BLaER1 (cell line): ENCODE measurements at regions not wholly inside any gene's neighbourhood (a gene's known extent, or its start where the extent isn't known, plus 50 kb on each side); places are given as distances from the start of the nearest gene placed in this dataset.
A peak's percentile ranks its signal among the peaks of the same experiment; 100 is the strongest.

Experiments
- H3K27ac ChIP-seq: shearing (Covaris generic); formaldehyde crosslinking; 2 replicates; pipeline ENCODE4 v1.8.1; 2022
- H3K27me3 ChIP-seq: shearing (Covaris generic); formaldehyde crosslinking; 2 replicates; pipeline ENCODE4 v1.8.1; 2022
- H3K36me3 ChIP-seq: shearing (Covaris generic); formaldehyde crosslinking; 2 replicates; pipeline ENCODE4 v1.8.1; 2022
- H3K4me1 ChIP-seq: shearing (Covaris generic); formaldehyde crosslinking; 2 replicates; pipeline ENCODE4 v1.8.1; 2022
- H3K4me2 ChIP-seq: shearing (Covaris generic); formaldehyde crosslinking; 2 replicates; pipeline ENCODE4 v1.8.1; 2022
- H3K4me3 ChIP-seq: shearing (Covaris generic); formaldehyde crosslinking; 2 replicates; pipeline ENCODE4 v1.8.1; 2022
- H3K9ac ChIP-seq: shearing (Covaris generic); formaldehyde crosslinking; 2 replicates; pipeline ENCODE4 v1.8.1; 2022
- H3K9me3 ChIP-seq: shearing (Covaris generic); formaldehyde crosslinking; 2 replicates; pipeline ENCODE4 v1.8.1; 2022
- H4K20me1 ChIP-seq: shearing (Covaris generic); formaldehyde crosslinking; 2 replicates; pipeline ENCODE4 v1.8.1; 2022
- Cebpa-rat ChIP-seq: shearing (Covaris generic); IDR thresholded peaks from 2 replicates; pipeline ENCODE4 v1.8.1; 2022

- Histone ChIP-seq H4K20me1 (no peaks in the 10 kb centered on the region), H3K4me1 (peaks cover 20% of the 10 kb centered on the region), H3K4me3 (no peak overlapping the region), H3K9ac (no peak overlapping the region), H3K36me3 (no peaks in the 10 kb centered on the region), H3K27ac (no peak overlapping the region), H3K9me3 (no peaks in the 10 kb centered on the region), H3K27me3 (no peaks in the 10 kb centered on the region), H3K4me2 (peak overlapping the region; percentile 50)
- no peak for TF ChIP-seq Cebpa-rat
Observed at GRCh38 chr18:52283927-52284326, 56.1 kb upstream of the DCC start.

DNA sequence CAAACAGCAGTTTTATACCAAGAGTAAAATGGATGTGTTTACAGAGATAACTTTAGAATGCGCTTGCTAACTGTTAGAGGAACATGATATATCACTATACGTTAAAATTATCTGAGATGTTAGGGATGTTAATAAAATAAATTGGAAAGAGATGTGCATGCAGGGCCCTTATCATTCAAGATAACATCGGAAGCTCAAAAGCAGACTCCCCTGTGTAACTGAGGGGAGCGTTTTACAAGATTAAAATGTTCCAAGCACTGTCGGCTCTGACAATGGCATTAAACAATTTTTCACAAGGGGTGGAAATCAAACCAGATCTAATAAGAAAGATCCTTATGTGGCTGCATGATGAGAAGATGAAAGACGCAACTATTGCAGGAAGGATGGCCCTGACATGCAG is 53.3 kb upstream of the DCC start:
- no peak overlapping the region for H3K4me3 ChIP-seq
- TF ChIP-seq Cebpa-rat = no peak
- no peaks in the 10 kb centered on the region for H4K20me1 ChIP-seq
- H3K9ac ChIP-seq = no peak overlapping the region
- no peaks in the 10 kb centered on the region for H3K9me3 ChIP-seq
- H3K27ac ChIP-seq = no peak overlapping the region
- no peak overlapping the region for H3K4me2 ChIP-seq
- H3K4me1 ChIP-seq = peaks cover 24% of the 10 kb centered on the region
- no peaks in the 10 kb centered on the region for H3K27me3 ChIP-seq
- H3K36me3 ChIP-seq = no peaks in the 10 kb centered on the region

DNA sequence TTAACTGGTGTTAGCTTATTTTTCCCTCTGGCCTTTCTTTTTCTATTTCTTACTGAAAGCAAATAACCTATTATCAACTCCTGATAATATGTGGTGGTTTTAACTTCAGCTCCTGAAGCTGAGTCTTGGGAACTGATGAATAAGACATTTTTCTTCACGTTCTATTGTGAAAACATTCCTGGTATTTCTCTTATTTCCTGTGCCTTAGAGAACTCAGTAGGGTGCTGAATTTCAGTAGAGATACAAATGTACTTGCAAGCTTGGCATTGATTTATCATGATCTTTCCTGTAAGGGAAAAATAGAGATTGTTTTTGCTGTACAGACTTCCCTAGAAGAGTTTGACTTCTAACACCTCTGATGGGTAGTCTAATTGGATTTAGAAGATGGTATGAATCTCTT is 52.8 kb upstream of the DCC start:
- Histone ChIP-seq H3K4me1 (peaks cover 24% of the 10 kb centered on the region), H3K9me3 (no peaks in the 10 kb centered on the region), H3K4me3 (no peak overlapping the region), H3K27me3 (no peaks in the 10 kb centered on the region), H3K27ac (no peak overlapping the region), H3K4me2 (no peak overlapping the region), H3K9ac (no peak overlapping the region), H4K20me1 (no peaks in the 10 kb centered on the region), H3K36me3 (no peaks in the 10 kb centered on the region)
- TF ChIP-seq Cebpa-rat = no peak

DNA sequence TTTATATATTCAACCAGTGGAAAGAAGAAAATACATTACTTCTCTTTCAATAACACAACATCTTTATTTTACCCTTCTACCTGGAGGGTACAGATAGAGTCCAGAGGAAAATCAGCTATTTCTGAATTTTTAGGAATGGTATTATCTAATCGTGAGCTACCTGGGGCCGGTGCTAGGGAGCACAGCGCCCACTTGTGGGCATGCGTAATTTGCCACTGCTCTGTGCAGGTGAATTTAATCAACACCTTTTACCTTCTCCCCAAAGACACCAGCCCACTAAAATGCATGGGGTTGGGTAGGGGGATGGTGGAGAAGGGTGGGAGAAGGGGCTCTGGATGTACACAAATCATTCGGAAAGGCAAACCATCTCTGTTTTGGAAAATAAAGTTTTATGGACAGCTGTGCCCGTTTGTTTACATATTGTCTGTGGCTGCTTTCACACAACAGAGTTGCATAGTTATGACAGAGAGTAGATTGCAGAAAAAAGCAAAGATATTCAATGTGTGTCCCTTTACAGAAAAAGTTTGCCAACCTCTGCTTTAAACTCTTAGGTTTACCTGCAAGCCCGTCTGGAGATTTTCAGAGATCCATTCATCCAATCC is 51.5 kb upstream of the DCC start:
- Histone ChIP-seq H3K4me1 (peaks cover 22% of the 10 kb centered on the region), H3K4me2 (no peak overlapping the region), H3K9ac (no peak overlapping the region), H3K9me3 (no peaks in the 10 kb centered on the region), H3K36me3 (no peaks in the 10 kb centered on the region), H3K27me3 (no peaks in the 10 kb centered on the region), H4K20me1 (no peaks in the 10 kb centered on the region), H3K4me3 (no peak overlapping the region), H3K27ac (no peak overlapping the region)
- TF ChIP-seq Cebpa-rat = no peak

DNA sequence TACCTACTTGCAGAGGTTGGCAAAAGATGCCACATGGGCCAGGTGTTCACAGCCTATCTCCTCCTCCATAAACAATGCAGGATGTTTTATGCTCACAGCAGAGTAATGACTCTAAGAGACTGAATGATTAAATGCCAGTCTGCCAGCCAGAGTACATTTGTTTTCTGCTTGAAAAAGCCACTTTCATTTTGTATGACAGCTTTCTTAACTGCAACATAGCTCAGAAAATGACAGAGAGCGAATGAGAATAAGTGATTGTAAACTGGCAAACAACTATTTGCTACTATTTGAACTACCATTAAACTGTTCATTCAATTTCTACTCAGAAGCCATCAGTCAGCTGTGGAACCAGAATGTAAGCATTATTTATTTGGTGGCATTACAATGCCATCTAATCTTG is 50.6 kb upstream of the DCC start:
- Histone ChIP-seq H3K9me3 (no peaks in the 10 kb centered on the region), H3K4me1 (peaks cover 13% of the 10 kb centered on the region), H3K36me3 (no peaks in the 10 kb centered on the region), H3K4me2 (no peak overlapping the region), H4K20me1 (no peaks in the 10 kb centered on the region), H3K4me3 (no peak overlapping the region), H3K27ac (no peak overlapping the region), H3K9ac (no peak overlapping the region), H3K27me3 (no peaks in the 10 kb centered on the region)
- TF ChIP-seq Cebpa-rat = no peak
